HG02973 (cell line): ENCODE measurements at regions not wholly inside any gene's neighbourhood (a gene's known extent, or its start where the extent isn't known, plus 50 kb on each side); places are given as distances from the start of the nearest gene placed in this dataset.
"Not testable (repeated sequence)": the region's sequence is repeated elsewhere in the genome, so short reads cannot be mapped to it uniquely, and the experiment has no call there.

ENCODE experiments used
- ATAC-seq: cut with Tn5 transposase; IDR thresholded peaks from one replicate; pipeline ENCODE4 v1.9.1; 2021; ENCODE audit warnings: moderate library complexity; ENCODE audit not compliant: unreplicated experiment

DNA sequence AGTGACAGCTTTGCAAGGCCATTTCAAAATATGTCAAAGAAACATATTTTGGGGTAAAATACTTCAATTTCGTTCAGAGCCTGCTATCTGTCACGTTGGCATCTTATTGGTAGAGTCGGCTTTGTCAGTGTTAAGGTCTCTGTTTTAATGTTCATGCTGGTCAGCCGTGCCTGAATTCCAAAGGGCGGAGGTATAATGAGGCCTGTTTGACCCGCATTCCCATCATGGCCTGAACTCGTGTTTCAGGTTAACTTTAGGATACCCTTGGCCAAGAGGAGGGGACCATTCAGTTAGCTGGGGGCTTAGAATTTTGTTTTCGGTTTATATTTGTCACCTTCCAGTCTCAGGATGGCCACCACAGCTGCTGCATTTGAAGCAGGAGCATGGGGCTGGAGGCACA, 236.4 kb downstream of the NFATC2 start:
- no peak for ATAC-seq

DNA sequence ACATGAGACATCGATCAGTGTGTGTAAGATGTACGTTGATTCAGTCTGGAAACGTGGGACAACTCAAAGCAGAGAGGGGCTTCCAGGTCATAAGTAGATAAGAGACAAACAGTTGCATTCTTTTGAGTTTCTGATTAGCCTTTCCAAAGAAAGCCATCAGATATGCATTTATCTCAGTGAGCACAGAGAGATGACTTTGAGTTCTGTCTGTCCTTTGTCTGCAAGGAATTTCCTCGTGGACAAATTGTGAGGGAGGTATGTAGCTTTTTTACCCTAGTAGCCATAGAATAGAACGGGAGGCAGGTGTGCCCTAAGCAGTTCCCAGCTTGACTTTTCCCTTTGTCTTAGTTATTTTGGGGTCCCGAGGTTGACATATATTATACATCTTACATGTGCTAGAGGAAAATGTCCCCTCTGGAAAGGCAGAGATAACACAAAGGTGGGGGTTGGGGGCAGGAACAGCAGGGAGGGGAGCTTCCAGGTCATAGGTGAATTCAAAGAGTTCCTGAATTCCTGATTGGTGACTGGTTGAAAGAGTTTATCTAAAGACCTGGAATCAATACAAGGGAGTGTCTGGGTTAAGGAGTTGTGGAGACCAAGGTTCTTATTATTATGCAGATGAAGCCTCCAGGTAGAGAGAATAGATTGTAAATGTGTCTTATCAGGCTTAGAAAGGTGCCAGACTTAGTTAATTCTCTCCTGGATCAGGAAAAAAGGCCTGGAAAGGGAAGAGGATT, 237.0 kb downstream of the NFATC2 start:
- no peak for ATAC-seq

GRCh38 chr20:51303731-51304670, 238.5 kb downstream of the NFATC2 start:
- ATAC-seq = no peak

GRCh38 chr20:51301026-51301425, 241.5 kb downstream of the NFATC2 start:
- ATAC-seq = no peak

- ATAC-seq = no peak
These were observed 242.4 kb downstream of the NFATC2 start for GRCh38 chr20:51300104-51300503.

DNA sequence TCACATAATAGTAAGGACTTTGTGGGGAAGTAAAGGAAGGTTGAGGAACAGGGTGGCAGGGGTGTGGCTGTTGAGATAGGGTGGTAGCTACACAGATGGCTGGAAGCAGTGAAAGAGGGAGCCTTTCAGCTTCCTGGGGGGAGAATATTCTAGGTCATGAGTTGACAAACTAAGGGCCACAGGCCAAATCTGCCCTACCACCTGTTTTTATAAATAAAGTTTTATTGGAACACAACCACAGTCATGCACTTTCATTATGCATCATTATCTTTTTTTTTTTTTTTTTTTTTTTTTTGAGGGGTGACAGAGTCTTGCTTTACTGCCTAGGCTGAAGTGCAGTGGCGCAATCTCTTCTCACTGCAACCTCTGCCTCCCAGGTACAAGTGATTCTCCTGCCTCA, 243.1 kb downstream of the NFATC2 start:
- no peak for ATAC-seq

DNA sequence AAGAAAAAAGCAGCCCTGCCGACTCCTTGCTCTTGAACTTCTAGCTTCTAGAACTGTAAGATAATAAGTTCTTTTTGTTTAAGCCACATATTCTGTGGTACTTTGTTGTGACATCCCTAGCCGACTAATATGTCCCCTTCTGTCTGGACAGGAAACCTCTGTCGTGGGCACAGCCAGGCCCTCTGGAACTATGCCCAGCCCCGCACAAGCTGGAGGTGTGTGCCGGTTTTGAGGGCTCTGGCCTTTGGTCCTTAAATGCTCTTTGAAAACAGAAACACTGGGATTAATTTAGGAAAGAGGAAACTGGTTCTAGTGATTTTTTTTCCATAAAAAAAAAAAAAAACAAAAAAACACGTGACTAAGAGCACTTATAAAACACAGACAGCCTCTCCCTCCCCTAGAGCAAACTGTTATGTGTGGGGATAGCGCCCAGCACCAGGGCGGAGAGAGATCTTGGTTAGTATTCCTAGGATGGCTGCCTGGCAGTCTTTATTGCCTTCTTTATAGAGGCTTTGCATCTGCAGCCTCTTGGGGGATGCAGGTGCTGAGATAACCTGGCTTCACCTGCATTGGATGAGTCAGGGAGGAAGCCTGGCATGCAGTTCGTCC, 244.3 kb downstream of the NFATC2 start:
- no peak for ATAC-seq

DNA sequence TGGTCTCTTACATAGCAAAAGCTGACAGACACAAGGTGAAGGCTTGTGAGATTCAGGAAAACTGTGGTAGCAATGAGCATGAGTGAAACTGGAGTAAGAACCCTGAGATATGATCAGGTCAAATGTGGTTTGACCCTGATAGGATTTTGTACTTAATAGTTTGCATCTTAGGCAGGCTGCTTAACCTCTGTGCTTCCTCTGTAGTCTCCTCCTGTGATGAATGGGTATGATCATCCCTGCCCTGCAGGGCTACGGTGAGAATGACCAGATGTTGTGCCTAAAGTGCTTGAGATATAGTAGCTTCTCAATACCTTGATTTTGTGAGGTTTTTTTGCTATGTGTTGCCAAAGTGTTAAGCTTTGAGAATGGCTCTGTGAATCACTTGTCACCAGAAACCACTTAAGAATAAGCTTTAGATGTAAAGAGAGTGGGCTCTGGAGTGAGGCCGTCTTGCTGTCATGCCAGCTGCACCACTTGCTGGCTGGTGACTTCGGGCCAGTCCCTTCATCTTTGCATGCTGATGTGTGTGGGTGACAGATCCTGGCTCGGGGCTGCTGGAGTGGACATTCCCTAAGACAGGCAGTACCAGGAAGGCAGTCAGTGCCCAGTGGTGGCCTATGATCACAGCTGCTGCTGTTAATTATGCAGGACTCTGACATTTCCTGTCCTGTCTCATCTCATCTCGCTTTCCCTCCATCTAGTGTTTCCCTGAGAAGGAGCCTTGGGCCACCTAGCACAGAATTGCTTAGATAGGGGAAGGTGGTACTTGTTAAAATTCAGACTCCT, 254.7 kb downstream of the NFATC2 start:
- ATAC-seq = no peak

GRCh38 chr20:51286758-51287157, 255.8 kb downstream of the NFATC2 start:
- ATAC-seq = no peak

- no peak for ATAC-seq
These were observed 256.8 kb downstream of the NFATC2 start for GRCh38 chr20:51285684-51286083.

DNA sequence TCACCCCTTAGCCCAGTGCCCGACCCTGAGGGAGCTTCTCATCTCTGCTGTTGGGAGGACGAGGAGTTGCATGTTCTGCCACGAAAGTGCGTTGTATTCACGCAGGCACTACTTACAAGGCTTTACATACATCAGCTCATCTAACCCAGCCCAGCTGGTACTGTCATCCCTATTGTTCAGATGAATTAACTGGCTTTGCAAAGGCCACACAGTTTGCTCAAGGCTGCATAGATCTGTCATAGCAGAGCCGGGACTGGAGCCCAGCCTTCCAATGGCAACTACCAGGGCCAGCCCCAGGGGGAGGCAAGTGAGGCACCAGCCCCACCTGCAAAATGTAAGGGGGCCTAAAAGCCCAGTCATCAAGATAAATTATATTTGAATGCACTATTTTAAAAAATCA, 257.6 kb downstream of the NFATC2 start:
- ATAC-seq = no peak

GRCh38 chr20:51284176-51284575, 258.3 kb downstream of the NFATC2 start:
- no peak for ATAC-seq

DNA sequence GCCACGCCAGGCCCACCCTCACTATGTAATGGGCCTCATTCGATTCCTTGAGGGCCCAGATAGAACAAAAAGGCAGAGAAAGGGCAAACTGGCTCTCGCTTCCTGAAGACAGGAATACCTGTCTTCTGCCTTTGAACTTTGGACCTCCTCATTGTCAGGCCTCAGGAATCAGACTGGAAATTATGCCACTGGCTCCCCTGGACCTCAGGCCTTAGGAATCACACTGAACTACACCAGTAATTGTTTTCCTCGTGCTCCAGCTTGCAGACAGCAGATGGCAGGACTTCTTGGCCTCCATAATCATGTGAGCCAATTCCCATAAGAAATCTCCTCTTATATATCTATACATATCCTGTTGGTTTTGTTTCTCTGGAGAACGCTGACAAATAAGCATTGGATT, 258.6 kb upstream of the KCNG1 start:
- ATAC-seq = no peak

DNA sequence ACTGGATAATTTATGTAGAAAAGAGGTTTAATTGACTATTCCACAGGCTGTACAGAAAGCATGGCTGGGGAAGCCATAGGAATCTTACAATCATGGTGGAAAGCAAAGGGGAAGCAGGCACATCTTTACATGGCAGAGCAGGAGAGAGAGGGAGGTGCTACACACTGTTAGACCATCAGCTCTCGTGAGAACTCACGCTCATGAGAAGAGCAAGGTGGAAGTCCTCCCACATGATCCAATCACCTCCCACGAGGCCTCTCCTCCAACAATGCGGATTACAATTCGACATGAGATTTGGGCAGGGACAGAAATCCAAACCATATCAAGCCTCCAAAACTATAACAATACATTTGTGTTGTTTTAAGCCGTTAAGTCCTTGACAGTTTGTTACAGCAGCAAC, 257.1 kb upstream of the KCNG1 start:
- ATAC-seq = no peak

DNA sequence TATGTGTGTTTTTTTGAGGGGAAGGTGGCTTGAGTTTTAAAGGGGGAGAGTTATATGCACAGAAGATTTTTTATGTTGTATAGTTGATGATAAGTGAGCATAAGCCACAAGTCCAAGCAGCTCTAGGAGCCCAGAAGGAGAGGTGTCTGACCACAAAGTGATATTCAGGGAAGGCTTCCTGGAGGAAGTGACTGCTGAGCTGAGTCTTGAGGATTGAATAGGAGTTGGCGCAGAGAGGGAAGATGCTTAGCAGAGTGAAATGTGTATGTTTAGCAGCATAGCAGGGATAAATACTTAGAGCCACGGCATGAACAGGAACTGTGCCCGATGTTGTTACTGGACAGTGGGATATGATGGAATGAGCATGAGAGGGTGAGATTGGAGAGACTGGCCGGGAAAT, 255.1 kb upstream of the KCNG1 start:
- ATAC-seq = no peak

DNA sequence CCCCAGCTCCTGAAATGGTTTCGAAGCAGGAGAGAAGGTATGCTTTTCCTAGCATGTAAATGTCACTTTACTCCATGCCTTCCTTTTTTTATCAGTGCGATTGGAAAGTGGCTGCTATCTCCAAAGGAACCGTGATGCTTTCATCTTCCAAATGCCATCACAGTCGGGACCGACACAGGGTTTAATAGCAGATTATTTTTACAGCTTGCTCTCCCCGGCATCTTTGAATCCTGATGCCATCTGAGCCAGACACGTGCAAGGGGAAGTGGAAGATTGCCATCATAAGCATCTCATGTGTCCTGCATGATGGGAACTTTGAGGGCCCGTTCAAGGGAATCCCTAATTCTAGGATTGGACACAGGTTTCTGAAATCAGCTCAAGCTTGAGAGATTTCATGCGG, 253.4 kb upstream of the KCNG1 start:
- no peak for ATAC-seq

- ATAC-seq = no peak
These were observed 252.9 kb upstream of the KCNG1 start for GRCh38 chr20:51275826-51276225.

- no peak for ATAC-seq
These were observed 252.3 kb upstream of the KCNG1 start for GRCh38 chr20:51275181-51275580.

GRCh38 chr20:51272401-51272800, 249.5 kb upstream of the KCNG1 start:
- no peak for ATAC-seq

DNA sequence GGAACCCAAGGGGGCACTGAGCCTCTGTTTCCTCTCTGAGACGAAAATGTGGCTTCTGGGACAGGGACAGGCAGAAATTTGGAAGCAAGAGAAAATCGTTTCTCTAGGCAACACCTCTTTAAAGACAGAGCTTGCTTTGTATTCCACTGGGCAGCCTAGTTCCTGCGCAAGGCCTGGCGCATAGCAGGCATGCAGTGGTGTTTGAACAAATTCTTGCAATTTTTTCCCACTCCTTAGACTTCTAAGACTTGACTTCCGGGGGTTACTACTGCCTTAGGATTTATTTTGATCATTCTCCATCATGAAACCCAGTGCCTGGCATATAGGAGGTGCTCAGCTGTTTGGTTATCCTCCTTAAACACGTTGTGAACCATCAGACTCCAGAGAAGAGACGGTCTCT, 249.0 kb upstream of the KCNG1 start:
- ATAC-seq = no peak

GRCh38 chr20:51271289-51271688, 248.4 kb upstream of the KCNG1 start:
- not testable (repeated sequence) for ATAC-seq
